KBM-7 (cell line): ENCODE measurements at regions not wholly inside any gene's neighbourhood (a gene's known extent, or its start where the extent isn't known, plus 50 kb on each side); places are given as distances from the start of the nearest gene placed in this dataset.

ENCODE experiments used
- DNase-seq: peaks from one replicate; pipeline ENCODE4 v3.0.0-alpha.2; 2015
- in situ Hi-C: fragments of 300-500 bp; cut with MboI; formaldehyde crosslinking; loops from 2 replicates; pipeline ENCODE4 v1.14.3; 2020; ENCODE audit warnings: low sequenced_read_pairs, low pct_unique_long_range_greater_than_20kb, mixed read lengths

DNA sequence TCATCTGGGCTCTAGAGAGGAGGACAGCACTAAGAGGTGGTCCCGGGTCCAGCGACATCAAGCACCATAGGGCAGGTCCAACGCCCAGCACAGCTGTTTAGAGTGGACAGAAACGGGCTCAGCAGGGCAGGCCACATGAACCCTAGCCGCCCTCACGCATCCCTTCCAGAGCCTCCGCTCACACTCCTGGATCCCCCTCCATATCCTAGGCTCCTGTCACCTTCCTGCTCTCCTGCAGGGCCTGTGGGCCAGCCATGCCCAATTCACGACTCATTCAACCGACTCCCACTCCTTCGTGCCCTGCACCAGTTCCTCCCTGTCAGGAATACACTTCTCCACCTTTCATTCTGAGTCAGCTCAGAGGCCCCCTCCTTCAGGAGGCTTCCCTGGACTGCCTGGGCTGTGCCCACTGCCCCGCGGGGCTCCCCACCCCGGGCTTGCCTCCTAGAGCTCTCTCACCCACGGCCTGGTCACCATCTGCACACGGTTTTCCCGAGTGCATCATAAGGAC lies 90.2 kb downstream of the LINGO1 start:
- in situ Hi-C loops, result no loop called here
- DNase-seq, result no peak

DNA sequence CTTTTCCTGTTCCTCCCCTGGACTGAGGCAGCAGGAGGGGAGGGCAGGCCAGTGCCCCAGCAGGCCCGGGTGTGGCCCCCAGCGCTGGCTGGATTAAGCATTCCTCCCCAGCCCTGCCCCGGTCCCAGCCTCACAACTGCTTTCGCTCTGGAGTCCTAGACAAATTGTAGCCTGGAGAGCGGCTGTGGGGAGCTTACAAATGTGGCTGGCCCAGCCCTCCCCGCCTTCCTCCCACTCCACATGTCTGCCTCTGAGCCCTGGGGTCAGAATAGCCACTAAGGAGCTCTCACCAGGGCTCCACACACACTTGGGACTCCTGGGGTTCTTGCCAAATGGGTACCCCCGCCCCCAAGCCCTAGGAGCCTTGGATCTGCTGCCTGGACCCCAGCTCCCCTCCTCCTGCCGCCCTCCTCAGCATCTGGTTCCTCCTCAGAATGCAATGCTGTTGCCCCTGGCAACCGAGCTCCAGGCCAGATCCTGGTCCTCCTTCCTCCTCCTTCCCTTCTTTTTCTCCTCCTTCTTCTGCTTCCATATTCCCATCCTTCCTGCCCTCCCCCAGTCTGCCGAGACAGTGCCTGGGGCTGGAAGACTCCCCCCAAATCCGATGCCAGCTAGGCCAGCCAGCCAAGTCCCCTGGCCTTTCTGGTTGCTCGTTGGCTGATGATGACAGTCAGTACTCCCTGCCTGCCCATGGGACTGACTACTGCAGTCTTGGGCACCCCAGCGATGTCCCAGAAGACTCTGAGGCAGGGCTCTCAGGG lies 91.1 kb downstream of the LINGO1 start:
- in situ Hi-C loops, result no loop called here
- no peak for DNase-seq

DNA sequence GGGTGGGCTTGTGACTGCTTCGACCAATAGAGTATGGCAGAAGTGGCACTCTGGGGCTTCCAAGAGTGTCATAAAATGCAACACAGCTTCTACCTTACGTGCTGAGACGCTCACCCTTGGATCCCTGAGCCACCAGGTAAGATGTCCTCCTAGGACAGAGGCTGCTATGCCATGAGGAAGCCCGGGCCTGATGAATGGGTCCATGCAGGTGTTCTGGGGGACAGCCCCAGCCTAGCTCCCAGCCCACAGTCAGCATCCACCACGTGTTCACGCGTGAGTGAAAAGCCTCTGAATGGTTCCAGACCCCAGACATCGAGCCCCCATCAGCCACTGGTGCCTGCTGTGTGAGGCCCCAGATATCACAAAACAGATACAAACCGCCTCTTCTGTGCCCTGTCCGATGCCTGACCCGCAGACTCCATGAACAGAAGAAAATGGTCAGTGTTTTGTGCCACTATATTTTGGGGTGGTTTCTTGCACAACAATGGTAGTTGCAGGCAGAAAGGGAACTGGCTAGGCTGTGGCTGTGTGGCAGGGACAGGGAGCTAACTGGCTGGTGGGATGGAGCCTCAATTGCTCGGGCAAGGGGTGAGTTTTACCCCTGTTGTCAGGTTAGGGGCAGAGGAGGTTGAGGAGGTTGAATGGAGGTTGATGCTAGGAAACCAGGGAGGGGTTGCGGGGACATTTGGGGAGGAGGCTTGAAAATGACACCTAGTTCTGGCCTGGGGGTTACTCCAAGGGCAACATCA lies 92.2 kb downstream of the LINGO1 start:
- DNase-seq, result no peak
- in situ Hi-C loops, result no loop called here

DNA sequence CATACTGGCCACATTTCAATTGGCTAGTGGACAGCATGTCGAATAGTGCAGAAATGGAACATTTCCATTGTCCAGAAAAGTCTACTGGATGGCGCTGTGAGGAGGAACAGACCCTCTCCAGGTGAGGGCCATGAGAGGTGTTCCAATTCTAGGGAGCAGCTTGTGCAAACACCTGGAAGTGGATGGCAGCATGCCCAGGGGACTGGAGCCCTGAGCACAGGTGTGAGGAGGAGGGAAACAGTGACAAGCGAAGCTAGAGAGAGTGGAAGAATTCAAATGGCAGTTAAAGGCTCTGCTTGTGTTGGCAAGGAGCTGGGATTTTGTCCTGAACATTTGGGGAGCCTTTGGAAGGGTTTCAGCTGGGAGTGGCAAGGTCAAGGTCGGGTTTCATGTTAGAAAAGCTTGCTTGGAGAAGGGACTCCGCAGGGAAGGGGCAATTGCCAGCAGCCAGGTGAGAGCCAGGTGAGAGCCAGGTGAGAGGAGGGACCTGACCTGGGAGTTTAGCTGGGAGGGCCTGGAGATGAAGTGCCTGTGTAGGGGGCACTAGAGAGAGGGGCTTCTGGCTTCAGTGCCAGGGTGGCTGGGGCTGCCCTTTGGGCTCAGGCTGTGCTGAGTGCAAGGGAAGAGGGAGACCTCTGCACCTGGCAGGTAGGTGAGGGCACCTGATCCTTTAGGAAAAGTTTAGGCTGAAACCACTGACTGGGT lies 93.8 kb downstream of the LINGO1 start:
- in situ Hi-C loops, result no loop called here
- no peak for DNase-seq

DNA sequence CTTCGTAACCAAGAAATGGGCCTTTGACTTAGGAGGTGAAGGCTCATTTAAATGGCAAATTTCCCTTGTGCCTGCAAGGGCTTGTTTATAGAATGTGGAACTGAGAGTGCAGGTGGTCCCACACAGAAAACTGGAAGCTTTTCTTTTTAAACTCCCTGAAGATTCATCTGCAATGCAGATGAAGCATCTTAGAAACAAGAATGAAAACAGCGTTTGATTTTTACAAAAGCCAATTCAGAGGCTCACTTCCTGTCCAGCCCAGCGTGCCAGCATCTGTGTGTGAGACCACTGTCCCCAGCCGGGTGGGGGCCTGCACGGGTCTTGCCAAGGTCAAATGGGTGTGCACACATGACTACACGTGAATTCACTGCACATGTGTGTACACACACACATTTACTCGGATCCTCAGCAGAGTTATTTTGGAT lies 94.7 kb downstream of the LINGO1 start:
- in situ Hi-C loops, result no loop called here

DNA sequence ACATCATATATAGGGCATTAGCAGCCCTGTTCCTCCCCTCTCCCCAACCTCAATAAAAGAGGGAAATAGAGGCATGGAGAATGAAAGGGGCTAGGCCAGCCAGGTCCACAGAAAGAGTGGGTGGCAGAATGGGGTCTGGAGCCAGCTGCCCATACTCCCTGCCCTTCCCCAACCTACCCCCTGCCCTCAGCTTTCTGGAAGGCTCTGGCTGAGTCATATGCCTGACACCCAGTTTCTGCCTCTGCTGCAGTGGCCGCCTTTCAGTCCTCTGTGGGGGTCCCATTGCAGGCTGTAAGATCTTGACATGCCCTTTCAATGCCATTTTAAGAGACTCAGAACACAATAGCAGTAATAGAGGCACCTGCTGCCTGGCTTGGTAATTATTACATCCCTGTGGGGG lies 95.7 kb downstream of the LINGO1 start:
- DNase-seq, result no peak
- in situ Hi-C loops, result no loop called here

More for the DNA sequence above, 94.7 kb downstream of the LINGO1 start:
- no peak for DNase-seq

DNA sequence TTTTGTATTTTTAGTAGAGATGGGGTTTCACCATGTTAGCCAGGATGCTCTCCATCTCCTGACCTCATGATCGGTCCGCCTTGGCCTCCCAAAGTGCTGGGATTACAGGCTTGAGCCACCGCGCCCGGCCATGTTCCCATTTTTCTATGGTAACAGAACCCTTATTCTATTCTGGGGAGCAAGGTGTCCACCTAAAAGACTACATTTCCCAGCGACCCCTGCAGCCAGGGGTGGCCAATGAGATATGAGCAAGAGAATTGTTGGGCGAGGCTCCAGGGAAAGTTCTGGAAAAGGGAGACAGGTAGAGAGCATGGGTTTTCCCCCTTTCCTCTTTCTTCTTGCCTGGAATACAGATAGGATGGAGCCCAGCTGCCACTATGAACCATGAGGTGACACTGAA lies 96.9 kb downstream of the LINGO1 start:
- in situ Hi-C loops, result no loop called here
- no peak for DNase-seq
